Fibroblast of upper back skin (primary cell): ENCODE measurements at regions not wholly inside any gene's neighbourhood (a gene's known extent, or its start where the extent isn't known, plus 50 kb on each side); places are given as distances from the start of the nearest gene placed in this dataset.
"Not testable (repeated sequence)": the region's sequence is repeated elsewhere in the genome, so short reads cannot be mapped to it uniquely, and the experiment has no call there.

Source experiments
- DNase-seq: peaks from one replicate; pipeline ENCODE4 v3.0.0-alpha.2; 2013

GRCh38 chr14:56992332-56992820, 182.1 kb upstream of the OTX2 start:
- no peak for DNase-seq

GRCh38 chr14:56990991-56991627, 180.8 kb upstream of the OTX2 start:
- DNase-seq: not testable (repeated sequence)

- no peak for DNase-seq
These were observed 179.1 kb upstream of the OTX2 start for GRCh38 chr14:56989359-56989758.

GRCh38 chr14:56979936-56980335, 169.7 kb upstream of the OTX2 start:
- no peak for DNase-seq

- DNase-seq: no peak
These were observed 165.9 kb upstream of the OTX2 start for GRCh38 chr14:56976211-56976610.

- DNase-seq: no peak
These were observed 165.2 kb upstream of the OTX2 start for GRCh38 chr14:56975521-56975920.

- DNase-seq: no peak
These were observed 162.7 kb upstream of the OTX2 start for GRCh38 chr14:56972948-56973347.

GRCh38 chr14:56964895-56965294, 154.6 kb upstream of the OTX2 start:
- DNase-seq: no peak

GRCh38 chr14:56963381-56963780, 153.1 kb upstream of the OTX2 start:
- no peak for DNase-seq

GRCh38 chr14:56962444-56963080, 152.3 kb upstream of the OTX2 start:
- no peak for DNase-seq

- DNase-seq: no peak
These were observed 149.6 kb upstream of the OTX2 start for GRCh38 chr14:56959869-56960268.

GRCh38 chr14:56959121-56959520, 148.8 kb upstream of the OTX2 start:
- DNase-seq: no peak

GRCh38 chr14:56956182-56956581, 145.9 kb upstream of the OTX2 start:
- no peak for DNase-seq

GRCh38 chr14:56955745-56956144, 145.5 kb upstream of the OTX2 start:
- no peak for DNase-seq

- no peak for DNase-seq
These were observed 143.6 kb upstream of the OTX2 start for GRCh38 chr14:56953884-56954283.

GRCh38 chr14:56952766-56953473, 142.6 kb upstream of the OTX2 start:
- no peak for DNase-seq

GRCh38 chr14:56949828-56950227, 139.5 kb upstream of the OTX2 start:
- no peak for DNase-seq

GRCh38 chr14:56945291-56945690, 135.0 kb upstream of the OTX2 start:
- DNase-seq: no peak

GRCh38 chr14:56944397-56944796, 134.1 kb upstream of the OTX2 start:
- no peak for DNase-seq

- no peak for DNase-seq
These were observed 123.2 kb upstream of the OTX2 start for GRCh38 chr14:56933446-56933845.

- no peak for DNase-seq
These were observed 108.7 kb upstream of the OTX2 start for GRCh38 chr14:56918849-56919574.

GRCh38 chr14:56905282-56905681, 95.0 kb upstream of the OTX2 start:
- DNase-seq: no peak

- DNase-seq: no peak
These were observed 93.2 kb upstream of the OTX2 start for GRCh38 chr14:56903304-56903969.
